IMR-90 (cell line): ENCODE measurements at regions not wholly inside any gene's neighbourhood (a gene's known extent, or its start where the extent isn't known, plus 50 kb on each side); places are given as distances from the start of the nearest gene placed in this dataset.

Experiments
- ATAC-seq: fragments of 200-7000 bp; cut with Tn5 transposase; 2 replicates; pipeline ENCODE4 v1.9.1; 2020; ENCODE audit warnings: low read depth, mild to moderate bottlenecking, moderate library complexity
- BruUV-seq: library from RNA; stranded (reverse); fragments of 400-500 nt; replicated peaks from 2 replicates; lab custom pipeline; 2021; lab: Mats Ljungman, UMichigan
- CTCF ChIA-PET: fragments of 300-600 bp; formaldehyde crosslinking; extraction: SDS; loops from one replicate; lab custom pipeline; 2021; ENCODE audit warnings: antibody characterized with exemption; lab: Yijun Ruan, JAX
- POLR2A ChIA-PET: fragments of 300-600 bp; sonication (Branson Sonifier 250); formaldehyde crosslinking; loops from one replicate; lab custom pipeline; 2022; ENCODE audit warnings: antibody characterized with exemption; ENCODE audit not compliant: unreplicated experiment; lab: Charles Lee
- DNase-seq: peaks from one replicate; pipeline ENCODE4 v3.0.0; 2013
- H2AFZ ChIP-seq: replicated peaks from 2 replicates; pipeline ENCODE3; 2013; ENCODE audit warnings: low read length, mild to moderate bottlenecking; ENCODE audit not compliant: poor library complexity
- H2AK5ac ChIP-seq: 2 replicates; pipeline ENCODE4 v1.6.1; 2013; ENCODE audit warnings: low read depth, low read length, inconsistent platforms
- H2AK9ac ChIP-seq: replicated peaks from 2 replicates; pipeline ENCODE3; 2013; ENCODE audit warnings: mild to moderate bottlenecking, low read depth, low read length, moderate library complexity; ENCODE audit not compliant: poor library complexity
- H2BK120ac ChIP-seq: 2 replicates; pipeline ENCODE4 v1.6.1; 2013; ENCODE audit warnings: low read depth, low read length, inconsistent platforms
- H2BK15ac ChIP-seq: 3 replicates; pipeline ENCODE4 v1.6.1; 2013; ENCODE audit warnings: low read depth, low read length, inconsistent platforms
- H2BK20ac ChIP-seq: 2 replicates; pipeline ENCODE4 v1.6.1; 2013; ENCODE audit warnings: low read depth, mild to moderate bottlenecking, inconsistent platforms, low read length, moderate library complexity
- H2BK5ac ChIP-seq: 2 replicates; pipeline ENCODE4 v1.6.1; 2013; ENCODE audit warnings: mild to moderate bottlenecking, low read depth, low read length, inconsistent platforms; ENCODE audit not compliant: poor library complexity, severe bottlenecking
- H3K14ac ChIP-seq: replicated peaks from 2 replicates; pipeline ENCODE4 v1.6.1; 2013; ENCODE audit warnings: low read depth, low read length, inconsistent platforms
- H3K18ac ChIP-seq: 2 replicates; pipeline ENCODE4 v1.6.1; 2013; ENCODE audit warnings: low read depth, low read length, control low read depth
- H3K23ac ChIP-seq: 2 replicates; pipeline ENCODE4 v1.6.1; 2013; ENCODE audit warnings: low read depth, low read length, inconsistent platforms
- H3K27ac ChIP-seq: 2 replicates; pipeline ENCODE4 v1.5.1; 2013; ENCODE audit warnings: mild to moderate bottlenecking, control low read depth, low read length; ENCODE audit not compliant: insufficient read depth
- H3K27me3 ChIP-seq: 2 replicates; pipeline ENCODE4 v1.6.1; 2013; ENCODE audit warnings: low read length; ENCODE audit not compliant: control insufficient read depth, insufficient read depth
- H3K36me3 ChIP-seq: 2 replicates; pipeline ENCODE4 v1.6.1; 2013; ENCODE audit warnings: low read length, mixed read lengths; ENCODE audit not compliant: control insufficient read depth, insufficient read depth
- H3K4ac ChIP-seq: 2 replicates; pipeline ENCODE4 v1.6.1; 2013; ENCODE audit warnings: low read depth, low read length, inconsistent platforms
- H3K4me1 ChIP-seq: 2 replicates; pipeline ENCODE4 v1.6.1; 2013; ENCODE audit warnings: low read length, mixed read lengths; ENCODE audit not compliant: control insufficient read depth, insufficient read depth
- H3K4me2 ChIP-seq: 2 replicates; pipeline ENCODE4 v1.6.1; 2013; ENCODE audit warnings: low read depth, mild to moderate bottlenecking, control low read depth, low read length, moderate library complexity
- H3K4me3 ChIP-seq: 2 replicates; pipeline ENCODE4 v1.5.1; 2013; ENCODE audit warnings: low read depth, mild to moderate bottlenecking, control low read depth, low read length, moderate library complexity; ENCODE audit not compliant: insufficient read depth
- H3K56ac ChIP-seq: 2 replicates; pipeline ENCODE4 v1.6.1; 2013; ENCODE audit warnings: low read length, inconsistent platforms; ENCODE audit not compliant: insufficient read depth; ENCODE audit errors: extremely low read depth
- H3K79me1 ChIP-seq, 2 experiments: 2 replicates each; pipeline ENCODE4 v1.6.1; 2013; ENCODE audit warnings: low read length in 2 of 2, inconsistent platforms in 1 of 2, low read depth in 1 of 2
- H3K9ac ChIP-seq: 2 replicates; pipeline ENCODE4 v1.6.1; 2013; ENCODE audit warnings: low read depth, low read length, control low read depth
- H3K9me1 ChIP-seq: 2 replicates; pipeline ENCODE4 v1.6.1; 2013; ENCODE audit warnings: low read length, inconsistent platforms; ENCODE audit not compliant: insufficient read depth
- H3K9me3 ChIP-seq: 2 replicates; pipeline ENCODE4 v1.6.1; 2013; ENCODE audit warnings: low read length; ENCODE audit not compliant: control insufficient read depth, insufficient read depth
- H4K20me1 ChIP-seq: 2 replicates; pipeline ENCODE4 v1.6.1; 2013; ENCODE audit warnings: low read length, inconsistent platforms; ENCODE audit not compliant: insufficient read depth
- H4K5ac ChIP-seq: 2 replicates; pipeline ENCODE4 v1.6.1; 2013; ENCODE audit warnings: mild to moderate bottlenecking, low read depth, low read length, control low read depth
- H4K8ac ChIP-seq, 2 experiments: 2 replicates each; pipeline ENCODE4 v1.6.1; 2013; ENCODE audit warnings: low read depth in 2 of 2, low read length in 2 of 2, control low read depth in 1 of 2, inconsistent platforms in 1 of 2
- H4K91ac ChIP-seq: 2 replicates; pipeline ENCODE4 v1.6.1; 2013; ENCODE audit warnings: low read depth, low read length, inconsistent platforms; ENCODE audit not compliant: insufficient read depth
- MXI1 ChIP-seq: IDR thresholded peaks from 2 replicates; pipeline ENCODE4 v1.6.1; 2012; ENCODE audit warnings: low read depth, mild to moderate bottlenecking, low read length, moderate library complexity, borderline replicate concordance
- RAD21 ChIP-seq: IDR thresholded peaks from 2 replicates; pipeline ENCODE4 v1.6.1; 2012; ENCODE audit warnings: low read length, improper control_type of control experiment
- RCOR1 ChIP-seq: IDR thresholded peaks from 2 replicates; pipeline ENCODE4 v1.6.1; 2012; ENCODE audit warnings: mild to moderate bottlenecking, low read length, improper control_type of control experiment; ENCODE audit not compliant: insufficient replicate concordance
- SMC3 ChIP-seq: fragments of 150-350 bp; IDR thresholded peaks from 2 replicates; pipeline ENCODE4 v1.6.1; 2016; ENCODE audit warnings: low read depth, mild to moderate bottlenecking, antibody characterized with exemption, low read length, moderate library complexity
- WGBS, 2 experiments: methylation state at CpG; one replicate each; pipeline versions ENCODE4 v1.1.5 to v1.1.7; 2013; ENCODE audit warnings: missing lambda C conversion rate in 2 of 2; ENCODE audit not compliant: insufficient read length in 1 of 2; ENCODE audit errors: extremely low coverage in 2 of 2; 5-methylcytosine and 5-hydroxymethylcytosine counted together
- dilution Hi-C: fragments of 300-500 bp; cut with HindIII; formaldehyde crosslinking; loops from one replicate; pipeline ENCODE4 v1.14.3; 2018; ENCODE audit warnings: low sequenced_read_pairs; ENCODE audit not compliant: unreplicated experiment
- in situ Hi-C: fragments of 300-500 bp; cut with MboI; formaldehyde crosslinking; loops from 3 replicates; pipeline ENCODE4 v1.14.3; 2019; ENCODE audit warnings: low sequenced_read_pairs, inconsistent platforms, mixed read lengths
- intact Hi-C: fragments of 100-400 bp; cut with micrococcal nuclease; formaldehyde crosslinking; loops from 2 replicates; pipeline ENCODE4 v1.10.0; 2022

- Histone ChIP-seq H2AK5ac (no peak overlapping the region), H3K56ac (no peak overlapping the region), H3K4me2 (no peak overlapping the region), H2BK5ac (no peak overlapping the region), H3K27ac (no peak overlapping the region), H2BK120ac (no peak overlapping the region), H2BK15ac (no peak overlapping the region), H3K9me1 (no peaks in the 10 kb centered on the region), H4K20me1 (no peaks in the 10 kb centered on the region), H2AK9ac (no peak overlapping the region), H3K4me1 (no peaks in the 10 kb centered on the region), H3K4me3 (no peak overlapping the region), H3K36me3 (no peaks in the 10 kb centered on the region), H3K9ac (no peak overlapping the region), H3K18ac (no peak overlapping the region), H3K14ac (no peak overlapping the region), H4K91ac (no peak overlapping the region), H4K5ac (no peak overlapping the region), H2BK20ac (no peak overlapping the region), H3K23ac (no peak overlapping the region), H3K27me3 (no peaks in the 10 kb centered on the region), H3K79me1 (no peaks in the 10 kb centered on the region), H2AFZ (no peak overlapping the region), H3K4ac (no peak overlapping the region), H3K9me3 (no peaks in the 10 kb centered on the region), H4K8ac (no peak overlapping the region)
- dilution Hi-C loops (no loop called here), in situ Hi-C loops (no loop called here), intact Hi-C loops (no loop called here)
- POLR2A ChIA-PET: no interaction called here
- no TSS peak for BruUV-seq
- ATAC-seq: no peak
- no peak for DNase-seq
- TF ChIP-seq SMC3 (no peak), RCOR1 (no peak), RAD21 (no peak), MXI1 (no peak)
- WGBS, 2 experiments: no CpG with 5 or more reads among the region's 1 CpG
- CTCF ChIA-PET: interaction anchor here (0.7 kb wide), 1 partner anchor 20 kb away, joined by 3 read pairs; no protein-coding TSS in a partner anchor
Observed at GRCh38 chr4:81638698-81639097, 167.0 kb upstream of the RASGEF1B start.
